ENCODE measurements at regions not wholly inside any gene's neighbourhood (a gene's known extent, or its start where the extent isn't known, plus 50 kb on each side); places are given as distances from the start of the nearest gene placed in this dataset.

DNA sequence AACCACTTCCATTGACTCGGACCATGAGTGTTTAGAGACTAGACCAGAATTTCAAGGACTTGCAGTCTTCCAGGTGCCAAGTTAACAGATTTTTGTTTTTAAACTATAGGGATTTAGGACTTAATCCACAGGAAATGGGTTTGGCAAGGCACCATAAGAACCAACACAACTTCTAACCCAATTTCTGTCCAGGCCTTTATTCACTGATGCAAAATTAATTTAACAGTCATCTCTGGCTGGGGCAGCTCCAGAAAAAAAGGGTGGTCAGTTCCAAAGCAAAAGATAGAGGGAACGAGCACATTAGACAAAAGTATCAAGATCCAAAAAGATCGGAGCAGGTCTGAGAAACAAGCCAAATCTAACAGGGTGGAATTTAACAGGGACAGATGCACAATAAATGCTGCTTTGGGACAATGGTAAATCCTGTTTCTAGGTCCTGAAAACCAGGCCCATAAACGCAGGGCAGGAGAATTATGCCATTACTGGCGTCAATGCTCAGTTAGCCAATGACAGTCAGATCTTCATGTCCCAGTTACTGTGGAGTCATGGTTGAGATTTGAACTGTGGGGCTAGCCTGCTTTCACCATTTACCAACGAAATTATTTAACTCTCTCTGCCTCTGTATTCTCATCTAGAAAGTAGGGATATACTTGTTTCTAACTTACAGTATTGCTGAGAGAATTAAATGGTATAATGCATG is 590.8 kb upstream of the BRINP1 start:
- TF ChIP-seq CTCF (IDR thresholded peaks at IDR 0.05), result no peak
- no peaks in the 10 kb centered on the region for H3K36me3 ChIP-seq (ENCODE audit: control insufficient read depth, insufficient read depth, low read length)
- H2AFZ ChIP-seq, result no peak overlapping the region
- H3K27ac ChIP-seq, result no peak overlapping the region
- H3K9ac ChIP-seq, result no peak overlapping the region
- no peak overlapping the region for H3K4me3 ChIP-seq (ENCODE audit: low read depth, low read length)
- no peak overlapping the region for H3K4me2 ChIP-seq (ENCODE audit: low read length)
- H3K9me3 ChIP-seq (ENCODE audit: control insufficient read depth, low read length), result no peaks in the 10 kb centered on the region
- H3K4me1 ChIP-seq, result no peaks in the 10 kb centered on the region
- no peaks in the 10 kb centered on the region for H3K79me2 ChIP-seq
- no peaks in the 10 kb centered on the region for H3K27me3 ChIP-seq (ENCODE audit: control insufficient read depth, insufficient read depth, low read length)

DNA sequence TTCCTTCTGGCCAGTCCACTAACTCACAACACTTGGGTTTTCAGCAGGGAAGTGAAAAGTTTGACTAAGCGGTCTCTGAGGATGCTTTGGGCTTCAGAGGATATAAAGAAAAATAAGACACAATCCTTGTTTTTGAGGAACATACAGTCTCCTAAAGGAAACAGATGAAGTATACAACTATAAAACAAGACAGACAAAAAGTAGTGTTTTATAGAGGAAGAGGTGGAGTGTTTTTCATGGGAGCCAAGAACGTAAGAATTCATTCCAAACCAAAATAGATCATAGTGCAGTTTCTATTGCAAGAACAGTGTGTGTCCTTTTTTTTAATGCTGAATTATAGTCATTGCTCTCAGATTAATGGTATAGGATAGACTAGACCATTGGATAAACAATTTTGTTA is 586.9 kb upstream of the BRINP1 start:
- Histone ChIP-seq H3K27me3 (ENCODE audit: control insufficient read depth, insufficient read depth, low read length) (peaks cover 3% of the 10 kb centered on the region), H3K4me3 (ENCODE audit: low read depth, low read length) (no peak overlapping the region), H3K4me1 (no peaks in the 10 kb centered on the region), H3K4me2 (ENCODE audit: low read length) (no peak overlapping the region), H3K9ac (no peak overlapping the region), H3K79me2 (no peaks in the 10 kb centered on the region), H2AFZ (no peak overlapping the region), H3K9me3 (ENCODE audit: control insufficient read depth, low read length) (no peaks in the 10 kb centered on the region), H3K27ac (no peak overlapping the region), H3K36me3 (ENCODE audit: control insufficient read depth, insufficient read depth, low read length) (no peaks in the 10 kb centered on the region)
- TF ChIP-seq CTCF (IDR thresholded peaks at IDR 0.05), result no peak

GRCh38 chr9:119955276-119955675 is 586.0 kb upstream of the BRINP1 start:
- Histone ChIP-seq H3K4me3 (ENCODE audit: low read depth, low read length) (no peak overlapping the region), H3K27ac (no peak overlapping the region), H3K36me3 (ENCODE audit: control insufficient read depth, insufficient read depth, low read length) (no peaks in the 10 kb centered on the region), H3K79me2 (no peaks in the 10 kb centered on the region), H3K4me2 (ENCODE audit: low read length) (no peak overlapping the region), H3K9ac (no peak overlapping the region), H3K9me3 (ENCODE audit: control insufficient read depth, low read length) (no peaks in the 10 kb centered on the region), H3K4me1 (no peaks in the 10 kb centered on the region), H3K27me3 (ENCODE audit: control insufficient read depth, insufficient read depth, low read length) (peaks cover 3% of the 10 kb centered on the region), H2AFZ (no peak overlapping the region)
- no peak for TF ChIP-seq CTCF (IDR thresholded peaks at IDR 0.05)

GRCh38 chr9:119951591-119951990 is 582.4 kb upstream of the BRINP1 start:
- Histone ChIP-seq H3K9ac (no peak overlapping the region), H3K36me3 (ENCODE audit: control insufficient read depth, insufficient read depth, low read length) (no peaks in the 10 kb centered on the region), H3K27me3 (ENCODE audit: control insufficient read depth, insufficient read depth, low read length) (peaks cover 3% of the 10 kb centered on the region), H2AFZ (no peak overlapping the region), H3K4me1 (no peaks in the 10 kb centered on the region), H3K4me2 (ENCODE audit: low read length) (no peak overlapping the region), H3K4me3 (ENCODE audit: low read depth, low read length) (no peak overlapping the region), H3K9me3 (ENCODE audit: control insufficient read depth, low read length) (no peaks in the 10 kb centered on the region), H3K79me2 (no peaks in the 10 kb centered on the region), H3K27ac (no peak overlapping the region)
- no peak for TF ChIP-seq CTCF (IDR thresholded peaks at IDR 0.05)

DNA sequence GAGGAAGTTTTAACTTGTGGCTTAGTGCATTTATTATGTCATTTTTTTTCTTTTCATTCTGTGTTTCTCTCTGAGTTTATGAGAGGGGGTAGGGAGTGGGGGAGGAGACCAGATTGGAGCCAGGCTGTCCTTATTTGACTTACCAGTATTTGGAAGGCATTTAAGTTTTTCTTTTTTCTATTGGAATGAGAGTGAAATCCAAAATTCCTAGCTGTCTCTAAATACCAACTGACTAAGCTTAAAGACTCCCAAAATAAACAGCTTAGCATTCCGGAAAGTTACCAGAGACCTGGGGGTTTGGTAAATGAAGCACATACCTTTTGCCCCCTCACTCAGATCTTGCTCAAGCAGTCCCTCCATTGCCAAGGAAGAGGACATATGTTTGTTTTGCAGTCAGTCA is 581.9 kb upstream of the BRINP1 start:
- Histone ChIP-seq H3K9ac (no peak overlapping the region), H3K36me3 (ENCODE audit: control insufficient read depth, insufficient read depth, low read length) (no peaks in the 10 kb centered on the region), H3K4me2 (ENCODE audit: low read length) (no peak overlapping the region), H3K27ac (no peak overlapping the region), H3K4me1 (no peaks in the 10 kb centered on the region), H3K4me3 (ENCODE audit: low read depth, low read length) (no peak overlapping the region), H3K9me3 (ENCODE audit: control insufficient read depth, low read length) (no peaks in the 10 kb centered on the region), H3K27me3 (ENCODE audit: control insufficient read depth, insufficient read depth, low read length) (peaks cover 3% of the 10 kb centered on the region), H2AFZ (no peak overlapping the region), H3K79me2 (no peaks in the 10 kb centered on the region)
- no peak for TF ChIP-seq CTCF (IDR thresholded peaks at IDR 0.05)
